ENCODE measurements at regions not wholly inside any gene's neighbourhood (a gene's known extent, or its start where the extent isn't known, plus 50 kb on each side); places are given as distances from the start of the nearest gene placed in this dataset.

- TF ChIP-seq POLR2AphosphoS5 (IDR thresholded peaks at IDR 0.05; ENCODE audit: low read depth) (no peak), ZNF114 (CRISPR knock-in tag; IDR thresholded peaks at IDR 0.05) (no peak)
- TF ChIP-seq, protein P1, sequence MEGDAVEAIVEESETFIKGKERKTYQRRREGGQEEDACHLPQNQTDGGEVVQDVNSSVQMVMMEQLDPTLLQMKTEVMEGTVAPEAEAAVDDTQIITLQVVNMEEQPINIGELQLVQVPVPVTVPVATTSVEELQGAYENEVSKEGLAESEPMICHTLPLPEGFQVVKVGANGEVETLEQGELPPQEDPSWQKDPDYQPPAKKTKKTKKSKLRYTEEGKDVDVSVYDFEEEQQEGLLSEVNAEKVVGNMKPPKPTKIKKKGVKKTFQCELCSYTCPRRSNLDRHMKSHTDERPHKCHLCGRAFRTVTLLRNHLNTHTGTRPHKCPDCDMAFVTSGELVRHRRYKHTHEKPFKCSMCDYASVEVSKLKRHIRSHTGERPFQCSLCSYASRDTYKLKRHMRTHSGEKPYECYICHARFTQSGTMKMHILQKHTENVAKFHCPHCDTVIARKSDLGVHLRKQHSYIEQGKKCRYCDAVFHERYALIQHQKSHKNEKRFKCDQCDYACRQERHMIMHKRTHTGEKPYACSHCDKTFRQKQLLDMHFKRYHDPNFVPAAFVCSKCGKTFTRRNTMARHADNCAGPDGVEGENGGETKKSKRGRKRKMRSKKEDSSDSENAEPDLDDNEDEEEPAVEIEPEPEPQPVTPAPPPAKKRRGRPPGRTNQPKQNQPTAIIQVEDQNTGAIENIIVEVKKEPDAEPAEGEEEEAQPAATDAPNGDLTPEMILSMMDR (conservative IDR thresholded peaks at IDR 0.05; ENCODE audit: low read depth in 2 of 2) = no peak
Measured at GRCh38 chr3:30962493-30962892, 68.0 kb upstream of the GADL1 start.
